Left ventricle myocardium inferior (tissue), 1 donor: ENCODE measurements at regions not wholly inside any gene's neighbourhood (a gene's known extent, or its start where the extent isn't known, plus 50 kb on each side); places are given as distances from the start of the nearest gene placed in this dataset.

Experiments used
- DNase-seq: peaks from one replicate; pipeline ENCODE4 v3.0.0-alpha.2; 2020
- H3K27ac ChIP-seq: fragments of 200-600 bp; replicated peaks from 2 replicates; pipeline ENCODE4 v1.8.0; 2021
- H3K27me3 ChIP-seq: fragments of 200-600 bp; 2 replicates; pipeline ENCODE4 v1.8.0; 2021; ENCODE audit warnings: low read depth
- H3K36me3 ChIP-seq: fragments of 200-600 bp; 2 replicates; pipeline ENCODE4 v1.8.0; 2021
- H3K4me1 ChIP-seq: fragments of 200-600 bp; 2 replicates; pipeline ENCODE4 v1.8.0; 2021
- H3K4me3 ChIP-seq: fragments of 200-600 bp; 2 replicates; pipeline ENCODE4 v1.8.0; 2021; ENCODE audit warnings: mild to moderate bottlenecking, moderate library complexity
- H3K9me3 ChIP-seq: fragments of 200-600 bp; replicated peaks from 2 replicates; pipeline ENCODE4 v1.8.0; 2021
- CTCF ChIP-seq: fragments of 200-600 bp; IDR thresholded peaks from 2 replicates; pipeline ENCODE4 v1.8.0; 2021; ENCODE audit warnings: antibody characterized with exemption, mild to moderate bottlenecking, borderline replicate concordance
- intact Hi-C: fragments of 100-400 bp; cut with micrococcal nuclease; formaldehyde crosslinking; loops from one replicate; pipeline ENCODE4 v1.11.0; 2022
- donor health status: DM: no; HTN: yes; CAD: no; lungs with severe emphysema.

GRCh38 chr17:79163071-79163470 is 88.4 kb downstream of the ENGASE start:
- no peak for TF ChIP-seq CTCF
- H3K4me3 ChIP-seq = no peak overlapping the region
- H3K4me1 ChIP-seq = no peaks in the 10 kb centered on the region
- no peaks in the 10 kb centered on the region for H3K9me3 ChIP-seq
- H3K36me3 ChIP-seq = no peaks in the 10 kb centered on the region
- no peak overlapping the region for H3K27ac ChIP-seq
- peaks cover 95% of the 10 kb centered on the region for H3K27me3 ChIP-seq
- DNase-seq = no peak
- intact Hi-C loops = no loop called here

- intact Hi-C loops = no loop called here
- Histone ChIP-seq H3K4me3 (no peak overlapping the region), H3K36me3 (no peaks in the 10 kb centered on the region), H3K9me3 (no peaks in the 10 kb centered on the region), H3K27ac (no peak overlapping the region), H3K4me1 (no peaks in the 10 kb centered on the region), H3K27me3 (peaks cover 95% of the 10 kb centered on the region)
- no peak for TF ChIP-seq CTCF
- DNase-seq = no peak
Observed at GRCh38 chr17:79162012-79162963, 87.7 kb downstream of the ENGASE start.

GRCh38 chr17:79160980-79161636 is 86.5 kb downstream of the ENGASE start:
- Histone ChIP-seq H3K27me3 (peaks cover 94% of the 10 kb centered on the region), H3K4me1 (no peaks in the 10 kb centered on the region), H3K27ac (no peak overlapping the region), H3K9me3 (no peaks in the 10 kb centered on the region), H3K36me3 (no peaks in the 10 kb centered on the region), H3K4me3 (no peak overlapping the region)
- intact Hi-C loops = no loop called here
- DNase-seq = no peak
- no peak for TF ChIP-seq CTCF

GRCh38 chr17:79159926-79160325 is 85.3 kb downstream of the ENGASE start:
- Histone ChIP-seq H3K27me3 (peaks cover 86% of the 10 kb centered on the region), H3K9me3 (no peaks in the 10 kb centered on the region), H3K4me3 (no peak overlapping the region), H3K27ac (no peak overlapping the region), H3K4me1 (peaks cover 2% of the 10 kb centered on the region), H3K36me3 (no peaks in the 10 kb centered on the region)
- DNase-seq = no peak
- no peak for TF ChIP-seq CTCF
- intact Hi-C loops = no loop called here

- no peak overlapping the region for H3K27ac ChIP-seq
- peaks cover 85% of the 10 kb centered on the region for H3K27me3 ChIP-seq
- TF ChIP-seq CTCF = no peak
- DNase-seq = no peak
- H3K9me3 ChIP-seq = no peaks in the 10 kb centered on the region
- H3K4me3 ChIP-seq = no peak overlapping the region
- H3K4me1 ChIP-seq = peaks cover 6% of the 10 kb centered on the region
- intact Hi-C loops = no loop called here
- no peaks in the 10 kb centered on the region for H3K36me3 ChIP-seq
Observed at GRCh38 chr17:79159471-79159870, 84.8 kb downstream of the ENGASE start.
